VCaP (cell line): ENCODE measurements at regions not wholly inside any gene's neighbourhood (a gene's known extent, or its start where the extent isn't known, plus 50 kb on each side); places are given as distances from the start of the nearest gene placed in this dataset.

ENCODE experiments used
- H3K27ac ChIP-seq: fragments of 450-650 bp; 2 replicates; pipeline ENCODE4 v1.5.1; 2017
- TF ChIP-seq, protein P1 (sequence below): fragments of 450-650 bp; conservative IDR thresholded peaks from 2 replicates; pipeline ENCODE4 v1.5.1; 2017; ENCODE audit warnings: mild to moderate bottlenecking, moderate library complexity

DNA sequence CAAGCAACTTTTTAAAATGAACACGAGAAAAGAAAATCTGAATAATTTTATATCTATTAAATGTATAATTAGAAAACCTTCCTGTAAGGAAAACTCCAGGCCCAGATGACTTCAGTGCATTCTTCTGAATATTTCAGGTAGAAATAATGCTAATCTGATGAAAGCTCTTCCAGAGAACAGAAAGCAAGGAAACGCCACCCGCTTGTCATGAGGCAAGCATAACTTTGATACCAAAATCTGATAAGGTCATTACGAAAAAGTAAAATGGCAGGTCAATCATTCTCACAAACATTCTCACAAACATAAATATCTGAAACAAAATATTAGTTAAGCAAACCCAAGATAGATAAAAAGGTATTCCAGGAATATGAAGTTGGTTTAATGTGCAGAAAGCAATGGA lies 60.6 kb upstream of the PCSK6 start:
- no peak overlapping the region for H3K27ac ChIP-seq
- TF ChIP-seq, protein P1, sequence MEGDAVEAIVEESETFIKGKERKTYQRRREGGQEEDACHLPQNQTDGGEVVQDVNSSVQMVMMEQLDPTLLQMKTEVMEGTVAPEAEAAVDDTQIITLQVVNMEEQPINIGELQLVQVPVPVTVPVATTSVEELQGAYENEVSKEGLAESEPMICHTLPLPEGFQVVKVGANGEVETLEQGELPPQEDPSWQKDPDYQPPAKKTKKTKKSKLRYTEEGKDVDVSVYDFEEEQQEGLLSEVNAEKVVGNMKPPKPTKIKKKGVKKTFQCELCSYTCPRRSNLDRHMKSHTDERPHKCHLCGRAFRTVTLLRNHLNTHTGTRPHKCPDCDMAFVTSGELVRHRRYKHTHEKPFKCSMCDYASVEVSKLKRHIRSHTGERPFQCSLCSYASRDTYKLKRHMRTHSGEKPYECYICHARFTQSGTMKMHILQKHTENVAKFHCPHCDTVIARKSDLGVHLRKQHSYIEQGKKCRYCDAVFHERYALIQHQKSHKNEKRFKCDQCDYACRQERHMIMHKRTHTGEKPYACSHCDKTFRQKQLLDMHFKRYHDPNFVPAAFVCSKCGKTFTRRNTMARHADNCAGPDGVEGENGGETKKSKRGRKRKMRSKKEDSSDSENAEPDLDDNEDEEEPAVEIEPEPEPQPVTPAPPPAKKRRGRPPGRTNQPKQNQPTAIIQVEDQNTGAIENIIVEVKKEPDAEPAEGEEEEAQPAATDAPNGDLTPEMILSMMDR: no peak

DNA sequence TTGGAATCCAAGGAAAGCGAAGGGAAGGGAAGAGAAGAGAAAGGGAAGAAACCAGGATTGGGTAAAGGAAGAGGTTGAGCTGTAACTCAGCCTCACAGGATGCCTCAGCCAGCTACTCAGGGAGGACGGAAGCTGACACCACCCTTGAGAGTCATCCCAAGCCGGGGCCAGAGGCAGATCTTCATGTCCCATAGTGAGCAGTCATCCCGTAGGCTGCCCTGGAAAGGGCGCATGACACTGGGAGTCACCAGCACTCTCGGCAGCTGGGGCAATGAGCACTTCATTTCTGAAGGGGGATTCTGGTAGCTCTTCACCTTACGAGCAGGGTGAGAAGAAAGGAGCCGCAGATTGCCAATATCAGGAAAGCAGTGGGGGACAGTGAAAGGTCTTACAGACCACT lies 60.1 kb upstream of the PCSK6 start:
- TF ChIP-seq, protein P1: no peak
- H3K27ac ChIP-seq: no peak overlapping the region

DNA sequence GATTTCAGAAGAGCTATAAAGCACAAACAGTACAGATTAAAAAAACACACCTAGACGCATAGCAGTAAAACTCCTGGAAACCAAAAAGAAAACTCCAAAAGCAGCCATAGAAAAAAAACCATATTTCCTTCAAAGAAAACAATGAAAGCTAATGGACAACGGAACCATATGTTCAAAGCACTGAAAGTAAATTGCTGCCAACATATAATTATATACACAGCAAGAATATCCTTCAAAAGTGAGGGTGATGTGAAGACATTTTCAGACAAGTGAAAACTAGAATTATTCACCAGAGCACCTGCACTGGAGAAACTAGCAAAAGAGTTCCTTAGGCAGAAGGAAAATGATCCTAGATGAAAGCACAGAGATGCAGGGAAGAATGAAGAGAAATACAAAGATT lies 58.2 kb upstream of the PCSK6 start:
- TF ChIP-seq, protein P1: no peak
- no peak overlapping the region for H3K27ac ChIP-seq

GRCh38 chr15:101545548-101546505 lies 56.3 kb upstream of the PCSK6 start:
- TF ChIP-seq, protein P1: no peak
- no peak overlapping the region for H3K27ac ChIP-seq

GRCh38 chr15:101544613-101544945 lies 55.1 kb upstream of the PCSK6 start:
- no peak overlapping the region for H3K27ac ChIP-seq
- TF ChIP-seq, protein P1: no peak

- TF ChIP-seq, protein P1: no peak
- H3K27ac ChIP-seq: no peak overlapping the region
These were observed 54.6 kb upstream of the PCSK6 start for GRCh38 chr15:101543926-101544612.

DNA sequence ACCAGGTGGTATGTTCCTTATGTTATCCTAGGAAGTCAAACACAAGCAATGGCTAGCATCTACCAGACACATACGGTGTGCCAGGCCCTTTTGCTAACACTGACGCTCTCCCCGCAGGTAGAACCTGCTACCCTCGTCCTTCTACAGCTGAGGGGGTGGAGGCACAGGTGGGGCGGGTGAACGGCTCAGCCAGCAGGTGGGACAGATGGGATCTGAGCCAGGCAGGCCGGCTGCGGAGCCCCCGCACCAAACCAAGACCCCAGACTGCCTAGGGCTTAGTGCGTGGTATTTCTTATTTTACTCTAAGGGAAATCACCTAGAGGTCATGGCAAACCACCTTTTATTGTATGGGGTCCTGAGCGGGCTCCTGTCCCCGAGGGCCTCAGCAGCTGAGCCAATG lies 53.9 kb upstream of the PCSK6 start:
- H3K27ac ChIP-seq: no peak overlapping the region
- TF ChIP-seq, protein P1: no peak
